HG03442 (cell line): ENCODE measurements at regions not wholly inside any gene's neighbourhood (a gene's known extent, or its start where the extent isn't known, plus 50 kb on each side); places are given as distances from the start of the nearest gene placed in this dataset.

Source experiments
- ATAC-seq: cut with Tn5 transposase; IDR thresholded peaks from one replicate; pipeline ENCODE4 v1.9.1; 2021; ENCODE audit warnings: mild to moderate bottlenecking, moderate library complexity; ENCODE audit not compliant: unreplicated experiment

DNA sequence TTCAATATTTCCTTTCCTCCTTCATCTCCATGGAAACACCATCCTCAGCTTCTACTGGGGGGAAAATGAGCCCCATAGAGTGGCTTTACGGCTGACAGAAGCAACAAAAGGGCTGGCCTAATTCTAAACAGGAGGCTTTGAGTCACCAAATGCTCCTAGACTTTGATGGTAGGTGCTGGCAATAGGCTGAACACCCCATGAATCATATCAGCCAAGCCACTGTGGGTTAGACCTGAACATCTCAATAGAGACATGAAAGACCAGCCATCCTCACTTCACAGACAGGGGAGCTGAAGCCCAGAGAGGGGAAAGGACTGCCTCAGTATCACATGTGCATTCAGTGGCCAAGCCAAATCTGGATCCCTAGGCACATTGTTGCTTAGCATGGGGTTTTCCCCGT, 107.6 kb downstream of the AMER1 start:
- peak; percentile 58 for ATAC-seq

DNA sequence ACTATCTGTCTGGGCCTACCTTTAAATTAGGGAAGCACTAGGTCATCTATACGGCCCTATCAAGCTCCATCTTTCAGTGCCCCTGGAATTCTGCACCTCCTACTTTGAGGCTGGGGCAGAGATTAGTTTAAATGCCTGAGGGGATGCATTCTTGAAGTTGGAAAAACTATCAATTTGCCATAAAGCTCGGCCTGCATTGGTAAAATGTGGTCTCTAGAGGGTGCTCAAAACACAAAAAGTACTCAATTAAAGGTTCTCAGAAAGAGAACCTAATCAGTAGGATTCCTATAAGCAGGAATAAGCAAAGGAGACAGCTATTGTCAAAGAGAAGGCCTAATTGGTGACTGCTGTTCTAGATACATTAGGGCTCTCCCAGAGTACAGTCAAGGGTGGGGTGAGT, 111.7 kb downstream of the AMER1 start:
- no peak for ATAC-seq
